ENCODE measurements at regions not wholly inside any gene's neighbourhood (a gene's known extent, or its start where the extent isn't known, plus 50 kb on each side); places are given as distances from the start of the nearest gene placed in this dataset.

DNA sequence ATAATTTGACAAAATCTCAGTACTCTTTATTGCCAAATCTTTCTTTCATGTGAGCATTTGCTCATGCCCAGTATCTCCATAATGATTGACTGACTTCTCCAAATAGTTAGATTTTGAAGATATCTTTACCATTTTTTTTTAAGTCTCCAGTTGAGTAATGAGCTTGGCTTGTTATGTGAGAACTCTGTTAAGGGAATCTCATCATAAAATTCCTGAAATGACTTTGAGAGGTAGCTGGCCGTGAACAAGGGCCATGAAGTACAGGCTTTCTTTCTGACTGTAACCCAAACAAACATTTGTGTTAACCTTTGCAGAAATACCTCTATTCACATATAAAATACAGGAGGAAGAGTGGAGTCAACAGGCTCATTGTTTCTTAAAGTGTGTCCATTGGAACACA is 449.7 kb downstream of the IRS2 start:
- no peak for DNase-seq (ENCODE audit: low spot score)
- Mint-ChIP-seq H3K36me3 (ENCODE audit: low read depth) (no peaks in the 10 kb centered on the region), H3K4me1 (ENCODE audit: low read depth) (no peaks in the 10 kb centered on the region), H3K9me3 (no peaks in the 10 kb centered on the region), H3K4me3 (ENCODE audit: low read depth) (no peak overlapping the region), H3K27me3 (ENCODE audit: low read depth) (no peaks in the 10 kb centered on the region), H3K27ac (no peak overlapping the region)
- intact Hi-C loops (cut with micrococcal nuclease), result no loop called here

DNA sequence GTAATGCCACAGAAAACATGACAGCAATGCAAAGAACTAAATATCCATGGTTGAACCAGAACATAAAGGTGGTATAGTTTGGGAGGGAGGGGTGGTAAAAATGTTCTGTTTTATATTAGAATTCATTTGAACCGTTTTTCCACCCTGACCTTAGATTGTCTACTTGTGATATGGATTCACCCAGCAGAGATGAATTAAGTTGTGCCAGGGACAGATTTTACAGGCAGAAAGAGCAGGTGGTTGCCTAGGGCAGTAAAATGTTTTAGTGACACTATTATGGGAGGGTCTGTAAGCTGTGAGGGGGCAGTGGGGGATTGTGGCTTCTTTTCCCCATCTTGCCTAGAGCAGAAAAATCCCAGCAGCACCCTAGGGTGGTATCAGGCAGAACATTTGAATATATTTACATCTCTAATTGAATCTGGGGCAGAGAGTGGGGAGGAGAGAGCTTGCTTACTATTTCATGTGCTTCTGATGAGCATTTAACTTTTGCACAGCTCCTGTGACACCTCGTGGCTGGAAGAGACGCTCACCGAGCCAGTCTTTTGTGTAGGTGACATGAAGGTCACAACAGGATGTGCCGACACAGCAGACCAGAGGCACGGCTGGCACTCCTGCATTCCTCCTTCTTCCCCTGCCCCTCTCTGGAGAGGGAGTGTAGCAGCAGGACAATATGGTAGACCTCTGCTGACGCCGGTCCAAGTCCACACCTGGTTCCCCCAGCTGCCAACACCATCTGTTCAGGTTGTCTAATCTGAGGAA is 452.3 kb downstream of the IRS2 start:
- intact Hi-C loops (cut with micrococcal nuclease), result no loop called here
- no peaks in the 10 kb centered on the region for H3K9me3 Mint-ChIP-seq
- H3K27me3 Mint-ChIP-seq (ENCODE audit: low read depth), result no peaks in the 10 kb centered on the region
- no peak overlapping the region for H3K27ac Mint-ChIP-seq
- no peak overlapping the region for H3K4me3 Mint-ChIP-seq (ENCODE audit: low read depth)
- no peaks in the 10 kb centered on the region for H3K36me3 Mint-ChIP-seq (ENCODE audit: low read depth)
- DNase-seq (ENCODE audit: low spot score), result no peak
- H3K4me1 Mint-ChIP-seq (ENCODE audit: low read depth), result no peaks in the 10 kb centered on the region

DNA sequence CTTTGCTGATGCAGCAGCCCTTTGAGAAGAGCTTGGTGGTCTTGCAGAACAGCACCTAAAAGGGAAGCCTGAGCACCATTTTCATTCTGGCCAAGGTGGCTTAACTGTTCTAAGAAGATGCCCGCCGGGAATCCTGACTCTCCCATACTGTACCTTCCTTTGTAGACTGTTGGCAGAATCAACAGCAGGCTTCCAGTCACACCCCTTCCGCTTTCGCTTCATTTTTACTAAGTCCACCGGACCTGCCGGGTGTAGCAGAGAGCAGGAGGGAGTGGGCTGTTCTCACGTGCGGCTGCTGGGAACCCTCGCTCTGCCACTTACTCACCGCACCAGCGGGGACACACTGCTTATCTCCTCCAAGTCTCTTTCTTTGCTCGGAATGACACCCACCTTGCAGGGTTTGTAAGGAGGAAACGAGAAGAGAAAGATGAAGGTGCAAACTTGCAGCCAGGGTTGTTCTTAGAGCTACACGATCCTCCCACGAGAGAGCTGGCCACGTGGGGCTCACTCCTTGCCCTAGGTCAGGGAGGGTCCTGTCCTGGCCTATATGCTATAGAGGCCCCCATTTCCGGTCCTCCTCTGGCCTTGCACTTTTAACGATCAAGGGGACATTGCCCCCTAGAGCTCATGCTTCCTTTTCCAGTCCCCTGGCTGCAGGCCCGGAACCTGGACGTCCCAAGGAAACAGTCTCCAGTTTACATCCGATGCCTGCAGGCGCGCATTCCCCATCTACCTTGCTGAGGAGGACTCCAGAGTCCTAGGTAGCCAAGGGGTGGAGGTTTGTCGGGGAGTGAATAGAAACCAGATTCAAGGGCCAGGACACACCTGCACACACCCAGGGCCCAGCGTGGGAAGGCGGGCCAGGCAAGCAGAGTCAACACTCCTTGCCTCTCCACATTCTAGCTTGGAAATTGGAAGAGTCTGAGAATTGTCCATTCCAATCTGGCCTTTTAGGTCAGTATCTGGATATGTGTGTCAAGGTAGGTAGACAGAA is 453.6 kb downstream of the IRS2 start:
- no peaks in the 10 kb centered on the region for H3K27me3 Mint-ChIP-seq (ENCODE audit: low read depth)
- no peak for DNase-seq (ENCODE audit: low spot score)
- no peak overlapping the region for H3K27ac Mint-ChIP-seq
- H3K36me3 Mint-ChIP-seq (ENCODE audit: low read depth), result no peaks in the 10 kb centered on the region
- H3K4me3 Mint-ChIP-seq (ENCODE audit: low read depth), result no peak overlapping the region
- H3K9me3 Mint-ChIP-seq, result no peaks in the 10 kb centered on the region
- H3K4me1 Mint-ChIP-seq (ENCODE audit: low read depth), result no peaks in the 10 kb centered on the region
- intact Hi-C loops (cut with micrococcal nuclease), result no loop called here

DNA sequence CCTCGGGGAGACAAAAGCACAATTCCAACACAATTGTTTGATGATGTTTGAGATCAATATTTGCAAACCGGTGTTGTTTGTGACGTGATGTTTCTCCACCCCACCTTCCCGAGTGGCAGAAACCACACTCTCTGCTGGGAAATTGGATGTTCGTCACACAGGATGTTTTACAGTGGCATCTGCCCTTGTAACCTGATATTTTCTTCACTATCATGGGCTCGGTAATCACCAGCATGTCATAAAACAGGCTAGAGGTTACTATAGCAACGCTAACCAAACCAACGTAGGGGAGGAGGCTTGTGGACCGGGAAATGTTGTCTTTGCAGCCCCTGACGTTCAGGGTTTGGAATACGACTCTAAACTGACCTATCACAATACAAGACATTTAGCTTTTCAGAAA is 454.5 kb downstream of the IRS2 start:
- no peak for DNase-seq (ENCODE audit: low spot score)
- Mint-ChIP-seq H3K9me3 (no peaks in the 10 kb centered on the region), H3K4me3 (ENCODE audit: low read depth) (no peak overlapping the region), H3K4me1 (ENCODE audit: low read depth) (no peaks in the 10 kb centered on the region), H3K27ac (no peak overlapping the region), H3K36me3 (ENCODE audit: low read depth) (no peaks in the 10 kb centered on the region), H3K27me3 (ENCODE audit: low read depth) (no peaks in the 10 kb centered on the region)
- intact Hi-C loops (cut with micrococcal nuclease), result no loop called here

DNA sequence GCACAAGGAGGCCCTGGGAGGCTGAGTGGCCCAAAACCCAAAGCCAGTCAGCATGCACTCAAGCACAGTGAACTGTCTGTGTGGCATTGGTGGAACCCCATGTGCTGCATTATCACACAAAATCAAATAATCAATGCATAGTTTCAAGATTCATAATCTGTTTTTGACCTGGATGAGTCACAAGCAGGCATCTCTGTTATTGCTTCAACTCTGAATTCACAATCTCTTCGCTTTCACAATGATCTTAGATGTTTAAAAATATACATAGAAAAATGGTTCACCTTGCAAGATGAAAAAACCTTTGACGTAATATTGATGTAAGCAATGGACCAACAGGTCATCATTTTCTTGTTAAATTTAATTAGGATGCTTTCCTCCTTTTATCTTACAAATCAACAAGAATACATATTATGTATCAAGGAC is 455.4 kb downstream of the IRS2 start:
- H3K27me3 Mint-ChIP-seq (ENCODE audit: low read depth), result no peaks in the 10 kb centered on the region
- no peak overlapping the region for H3K4me3 Mint-ChIP-seq (ENCODE audit: low read depth)
- H3K27ac Mint-ChIP-seq, result no peak overlapping the region

DNA sequence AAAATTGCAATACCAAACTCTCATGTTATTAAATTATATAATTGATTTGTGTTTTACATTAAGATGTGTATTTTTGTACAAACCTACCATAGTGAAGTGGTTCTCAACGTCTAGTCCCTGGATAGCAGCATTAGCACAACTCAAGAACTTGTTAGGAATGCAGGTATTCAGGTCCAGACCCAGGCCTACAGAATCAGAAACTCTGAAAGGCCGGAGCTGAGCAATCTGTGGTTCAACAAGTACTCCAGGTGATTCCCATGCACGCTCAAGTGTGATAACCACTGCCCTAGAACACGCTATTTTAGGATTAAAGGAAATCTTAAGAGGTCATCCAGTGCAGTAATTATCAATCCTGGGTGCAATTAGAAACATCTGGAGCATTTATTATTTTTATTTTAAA is 456.3 kb downstream of the IRS2 start:
- H3K9me3 Mint-ChIP-seq, result no peaks in the 10 kb centered on the region
- intact Hi-C loops (cut with micrococcal nuclease), result no loop called here
- no peak for DNase-seq (ENCODE audit: low spot score)
- no peak overlapping the region for H3K27ac Mint-ChIP-seq
- no peak overlapping the region for H3K4me3 Mint-ChIP-seq (ENCODE audit: low read depth)
- no peaks in the 10 kb centered on the region for H3K27me3 Mint-ChIP-seq (ENCODE audit: low read depth)
- no peaks in the 10 kb centered on the region for H3K4me1 Mint-ChIP-seq (ENCODE audit: low read depth)
- H3K36me3 Mint-ChIP-seq (ENCODE audit: low read depth), result no peaks in the 10 kb centered on the region

More for the DNA sequence above, 455.4 kb downstream of the IRS2 start:
- H3K4me1 Mint-ChIP-seq (ENCODE audit: low read depth), result no peaks in the 10 kb centered on the region
- no peaks in the 10 kb centered on the region for H3K36me3 Mint-ChIP-seq (ENCODE audit: low read depth)
- no peak for DNase-seq (ENCODE audit: low spot score)
- H3K9me3 Mint-ChIP-seq, result no peaks in the 10 kb centered on the region
- intact Hi-C loops (cut with micrococcal nuclease), result no loop called here

DNA sequence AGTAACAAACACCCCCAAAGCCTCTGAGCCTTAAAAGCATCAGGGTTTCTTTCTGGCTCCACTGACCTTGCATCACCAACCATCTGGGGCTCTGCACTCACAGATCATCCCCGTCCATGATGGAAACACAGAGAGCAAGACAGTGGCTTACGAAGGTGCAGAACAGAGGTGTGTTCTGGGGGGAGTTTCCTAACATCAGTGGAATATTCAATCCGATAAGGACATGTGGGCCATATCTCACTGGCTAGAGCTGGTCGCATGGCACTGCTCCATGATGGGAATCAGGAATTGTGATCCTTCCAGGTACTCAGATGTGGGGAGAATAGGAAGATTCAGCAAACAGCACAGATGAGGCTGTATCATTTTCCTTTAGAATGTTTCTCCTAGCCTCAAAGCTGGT is 457.2 kb downstream of the IRS2 start:
- H3K36me3 Mint-ChIP-seq (ENCODE audit: low read depth), result no peaks in the 10 kb centered on the region
- H3K9me3 Mint-ChIP-seq, result no peaks in the 10 kb centered on the region
- no peak overlapping the region for H3K4me3 Mint-ChIP-seq (ENCODE audit: low read depth)
- no peaks in the 10 kb centered on the region for H3K27me3 Mint-ChIP-seq (ENCODE audit: low read depth)
- no peak overlapping the region for H3K27ac Mint-ChIP-seq
- DNase-seq (ENCODE audit: low spot score), result no peak
- no peaks in the 10 kb centered on the region for H3K4me1 Mint-ChIP-seq (ENCODE audit: low read depth)
- intact Hi-C loops (cut with micrococcal nuclease), result no loop called here

DNA sequence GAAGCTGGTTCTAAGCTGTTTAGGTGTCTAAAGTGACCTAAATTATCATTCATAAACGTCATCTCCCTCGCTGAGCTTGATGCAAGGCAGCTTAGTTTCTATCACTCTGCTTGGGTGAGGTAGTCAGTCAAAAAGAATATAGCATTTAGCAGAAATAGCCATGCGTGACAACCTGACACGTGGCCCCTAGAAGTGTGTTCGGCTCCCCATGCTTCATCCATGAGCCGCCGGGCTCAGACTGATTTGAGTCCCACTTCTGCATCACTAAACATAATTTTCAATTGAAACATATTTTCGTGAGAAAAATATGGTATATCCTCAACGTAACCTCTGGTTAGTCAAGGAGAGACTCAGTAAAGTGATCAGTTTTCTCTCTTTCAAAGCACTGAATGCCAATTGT is 459.8 kb downstream of the IRS2 start:
- Mint-ChIP-seq H3K27ac (no peak overlapping the region), H3K4me3 (ENCODE audit: low read depth) (no peak overlapping the region), H3K4me1 (ENCODE audit: low read depth) (no peaks in the 10 kb centered on the region), H3K36me3 (ENCODE audit: low read depth) (no peaks in the 10 kb centered on the region), H3K27me3 (ENCODE audit: low read depth) (no peaks in the 10 kb centered on the region), H3K9me3 (no peaks in the 10 kb centered on the region)
- DNase-seq (ENCODE audit: low spot score), result no peak
- intact Hi-C loops (cut with micrococcal nuclease), result no loop called here

DNA sequence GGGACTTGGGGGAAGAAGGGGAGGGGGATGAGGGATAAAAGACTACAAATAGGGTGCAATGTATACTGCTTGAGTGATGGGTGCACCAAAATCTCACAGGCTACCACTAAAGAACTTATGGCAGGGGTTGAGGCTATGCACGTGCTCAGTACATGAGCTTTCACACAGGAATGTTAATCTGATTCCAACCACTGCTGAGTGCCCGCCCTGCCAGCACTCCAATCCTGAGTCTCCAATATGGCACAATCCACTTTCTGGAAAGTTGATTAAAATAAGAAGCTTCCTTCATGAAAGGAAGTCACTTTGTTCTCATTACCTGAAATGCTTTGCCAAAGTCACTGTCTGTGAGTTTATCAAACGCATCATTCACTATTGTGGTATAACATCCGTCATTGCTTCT is 463.0 kb downstream of the IRS2 start:
- no peaks in the 10 kb centered on the region for H3K27me3 Mint-ChIP-seq (ENCODE audit: low read depth)
- H3K36me3 Mint-ChIP-seq (ENCODE audit: low read depth), result no peaks in the 10 kb centered on the region
- no peak for DNase-seq (ENCODE audit: low spot score)
- intact Hi-C loops (cut with micrococcal nuclease), result no loop called here
- H3K9me3 Mint-ChIP-seq, result no peaks in the 10 kb centered on the region
- no peak overlapping the region for H3K27ac Mint-ChIP-seq
- H3K4me3 Mint-ChIP-seq (ENCODE audit: low read depth), result no peak overlapping the region
- H3K4me1 Mint-ChIP-seq (ENCODE audit: low read depth), result no peaks in the 10 kb centered on the region

DNA sequence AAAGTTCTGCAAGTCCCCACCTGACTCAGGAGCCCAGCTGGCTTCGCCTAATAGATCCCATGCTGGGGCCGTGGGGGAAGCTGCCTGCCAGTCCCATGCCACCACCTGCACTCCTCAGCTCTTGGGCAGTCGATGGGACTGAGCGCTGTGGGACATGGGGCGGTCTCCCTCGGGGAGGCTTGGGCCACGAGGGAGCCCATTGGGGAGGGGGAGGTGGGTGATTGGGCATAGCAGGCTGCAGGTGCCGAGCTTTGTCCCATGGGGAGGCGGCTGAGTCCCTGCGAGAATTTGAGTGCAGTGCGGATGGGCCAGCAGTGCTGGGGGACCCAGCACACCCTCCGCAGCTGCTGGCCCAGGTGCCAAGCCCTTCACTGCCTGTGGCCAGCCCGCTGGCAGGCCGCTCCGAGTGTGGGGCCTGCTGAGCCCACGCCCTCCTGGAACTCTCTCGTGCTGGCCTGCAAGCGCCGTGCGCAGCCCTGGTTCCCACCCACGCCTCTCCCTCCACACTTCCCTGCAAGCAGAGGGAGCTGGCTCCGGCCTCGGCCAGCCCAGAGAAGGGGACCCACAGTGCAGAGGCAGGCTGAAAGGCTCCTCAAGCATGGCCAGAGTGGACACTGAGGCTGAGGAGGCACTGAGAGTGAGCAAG is 467.3 kb downstream of the IRS2 start:
- H3K4me3 Mint-ChIP-seq (ENCODE audit: low read depth), result no peak overlapping the region
- H3K36me3 Mint-ChIP-seq (ENCODE audit: low read depth), result no peaks in the 10 kb centered on the region
- no peaks in the 10 kb centered on the region for H3K9me3 Mint-ChIP-seq
- no peak overlapping the region for H3K27ac Mint-ChIP-seq
- DNase-seq (ENCODE audit: low spot score), result no peak
- intact Hi-C loops (cut with micrococcal nuclease), result no loop called here
- H3K4me1 Mint-ChIP-seq (ENCODE audit: low read depth), result no peaks in the 10 kb centered on the region
- no peaks in the 10 kb centered on the region for H3K27me3 Mint-ChIP-seq (ENCODE audit: low read depth)

DNA sequence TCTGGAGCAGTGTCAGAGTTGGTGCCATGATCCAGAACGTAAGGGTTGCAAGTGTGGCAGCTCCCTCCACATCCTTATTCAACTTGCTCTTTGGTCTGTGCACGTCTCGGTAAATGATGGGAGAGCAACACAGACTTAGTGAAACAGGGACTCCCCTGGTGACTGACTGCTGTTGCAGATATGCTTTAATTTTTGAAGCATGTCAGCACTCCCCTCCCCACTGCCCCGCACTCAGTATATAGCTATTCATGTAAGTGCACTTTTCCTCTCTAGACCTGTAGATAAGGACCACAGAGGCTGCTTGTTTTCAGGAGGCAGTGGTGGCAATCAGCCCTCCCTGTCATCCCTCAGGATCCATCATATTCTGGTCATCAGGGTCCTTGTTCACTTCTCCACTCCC is 470.9 kb downstream of the IRS2 start:
- Mint-ChIP-seq H3K36me3 (ENCODE audit: low read depth) (no peaks in the 10 kb centered on the region), H3K9me3 (peaks cover 4% of the 10 kb centered on the region), H3K27ac (no peak overlapping the region), H3K4me3 (ENCODE audit: low read depth) (no peak overlapping the region), H3K4me1 (ENCODE audit: low read depth) (no peaks in the 10 kb centered on the region), H3K27me3 (ENCODE audit: low read depth) (no peaks in the 10 kb centered on the region)
- DNase-seq (ENCODE audit: low spot score), result no peak
- intact Hi-C loops (cut with micrococcal nuclease), result no loop called here

DNA sequence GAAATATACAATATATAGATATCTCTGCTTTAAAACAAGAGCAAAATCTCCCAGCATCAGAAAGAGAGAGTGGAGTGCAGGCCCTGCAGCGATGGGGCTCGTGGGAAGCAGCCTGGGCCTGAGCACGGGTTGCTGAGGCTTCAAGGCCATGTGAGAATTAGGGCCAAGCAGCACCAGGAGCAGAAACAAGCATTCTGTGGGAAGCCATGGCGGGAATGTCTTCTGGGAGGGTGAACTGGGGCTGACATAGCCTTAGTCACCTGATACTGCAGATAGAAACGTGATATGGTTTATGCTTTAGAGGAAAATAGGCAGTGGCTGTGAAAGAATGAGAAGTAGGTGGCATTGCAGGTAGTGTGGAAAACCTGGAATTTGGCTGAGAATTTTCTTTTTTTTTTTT is 472.3 kb downstream of the IRS2 start:
- Mint-ChIP-seq H3K27ac (no peak overlapping the region), H3K27me3 (ENCODE audit: low read depth) (no peaks in the 10 kb centered on the region), H3K4me3 (ENCODE audit: low read depth) (no peak overlapping the region), H3K36me3 (ENCODE audit: low read depth) (no peaks in the 10 kb centered on the region), H3K9me3 (peaks cover 4% of the 10 kb centered on the region), H3K4me1 (ENCODE audit: low read depth) (no peaks in the 10 kb centered on the region)
- intact Hi-C loops (cut with micrococcal nuclease), result no loop called here
- no peak for DNase-seq (ENCODE audit: low spot score)

DNA sequence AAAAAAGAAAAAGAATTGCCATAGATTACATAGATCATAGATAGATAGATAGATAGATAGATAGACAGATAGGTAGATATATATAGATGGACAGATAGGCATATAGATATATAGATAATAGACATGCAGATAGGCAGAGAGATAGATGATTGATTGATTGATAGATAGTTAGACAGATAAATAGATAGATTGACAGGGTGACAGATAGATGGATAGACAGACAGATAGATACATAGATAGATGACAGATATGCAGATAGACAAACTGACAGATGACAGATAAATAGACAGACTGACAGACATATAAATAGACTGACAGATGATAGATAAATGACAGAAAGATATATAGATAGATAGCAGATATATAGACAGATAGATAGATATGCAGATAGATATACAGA is 474.0 kb downstream of the IRS2 start:
- Mint-ChIP-seq H3K4me3 (ENCODE audit: low read depth) (no peak overlapping the region), H3K9me3 (peaks cover 4% of the 10 kb centered on the region), H3K27ac (no peak overlapping the region), H3K36me3 (ENCODE audit: low read depth) (no peaks in the 10 kb centered on the region), H3K27me3 (ENCODE audit: low read depth) (no peaks in the 10 kb centered on the region), H3K4me1 (ENCODE audit: low read depth) (no peaks in the 10 kb centered on the region)
- DNase-seq (ENCODE audit: low spot score), result no peak
- intact Hi-C loops (cut with micrococcal nuclease), result no loop called here

Data from activated T-helper 2 cell treated with anti-CD3 and anti-CD28 coated beads, Interferon-gamma antibody, Interleukin-2, Interleukin-4, amounts not matched to agents 10 μg/mL and 5 μg/mL and 100 μg/mL, durations not matched to agents 14 hours and 24 hours and 36 hours (primary cell).